ENCODE measurements at regions not wholly inside any gene's neighbourhood (a gene's known extent, or its start where the extent isn't known, plus 50 kb on each side); places are given as distances from the start of the nearest gene placed in this dataset.

DNA sequence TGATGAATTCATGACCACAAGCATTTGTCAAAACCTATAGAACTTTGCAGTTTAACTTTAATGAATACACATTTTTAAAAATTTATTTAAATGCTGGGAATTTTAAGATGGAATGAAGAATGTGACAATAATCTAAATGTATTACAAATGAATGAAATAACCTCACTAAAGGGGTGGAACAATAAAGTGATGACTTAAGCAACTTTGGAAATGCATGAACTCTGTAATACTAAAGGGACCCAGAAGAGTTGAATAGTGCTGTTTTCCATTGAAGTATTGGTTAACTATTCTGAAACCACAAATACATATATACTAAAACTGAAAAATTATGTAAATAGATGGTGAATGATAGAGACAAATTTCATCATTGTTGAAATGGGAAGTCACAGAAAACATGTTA lies 1395.1 kb downstream of the NCAM2 start:
- no peaks in the 10 kb centered on the region for H3K27me3 ChIP-seq (ENCODE audit: control insufficient read depth, insufficient read depth, low read length, poor library complexity, severe bottlenecking)
- H3K27ac ChIP-seq (ENCODE audit: insufficient read depth, low read depth, low read length, poor library complexity, severe bottlenecking) = no peak overlapping the region
- H3K36me3 ChIP-seq (ENCODE audit: control insufficient read depth, insufficient read depth, low read length) = no peaks in the 10 kb centered on the region
- H3K4me1 ChIP-seq (ENCODE audit: control insufficient read depth, insufficient read depth, low read length) = no peaks in the 10 kb centered on the region
- no peaks in the 10 kb centered on the region for H3K9me3 ChIP-seq (ENCODE audit: control insufficient read depth, low read length)
- no peak overlapping the region for H3K4me3 ChIP-seq (ENCODE audit: insufficient read depth, low read depth, low read length)

DNA sequence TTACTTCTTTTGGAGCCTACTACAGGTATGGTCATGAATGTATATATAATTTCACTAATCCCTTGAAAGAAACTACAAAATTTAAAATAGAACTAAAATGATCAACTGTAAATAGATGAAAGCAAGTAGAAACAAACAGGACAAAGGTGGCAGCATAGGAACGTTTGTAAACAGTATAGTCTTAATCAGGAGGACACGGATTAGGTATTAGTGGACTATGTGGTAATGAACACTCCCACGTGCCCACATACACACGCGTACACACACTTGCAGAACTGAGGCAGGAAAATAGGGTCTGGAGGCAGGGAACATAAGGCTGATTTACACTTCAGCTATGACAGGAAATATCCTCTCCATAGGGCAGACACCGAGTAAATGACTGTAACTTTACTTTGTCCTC lies 1397.8 kb downstream of the NCAM2 start:
- H3K9me3 ChIP-seq (ENCODE audit: control insufficient read depth, low read length) = no peaks in the 10 kb centered on the region
- H3K4me1 ChIP-seq (ENCODE audit: control insufficient read depth, insufficient read depth, low read length) = no peaks in the 10 kb centered on the region
- no peak overlapping the region for H3K27ac ChIP-seq (ENCODE audit: insufficient read depth, low read depth, low read length, poor library complexity, severe bottlenecking)
- no peak overlapping the region for H3K4me3 ChIP-seq (ENCODE audit: insufficient read depth, low read depth, low read length)
- H3K36me3 ChIP-seq (ENCODE audit: control insufficient read depth, insufficient read depth, low read length) = no peaks in the 10 kb centered on the region
- no peaks in the 10 kb centered on the region for H3K27me3 ChIP-seq (ENCODE audit: control insufficient read depth, insufficient read depth, low read length, poor library complexity, severe bottlenecking)
- WGBS, 2 experiments = 96 to 100% methylated on average over 6 of the region's 6 CpGs

DNA sequence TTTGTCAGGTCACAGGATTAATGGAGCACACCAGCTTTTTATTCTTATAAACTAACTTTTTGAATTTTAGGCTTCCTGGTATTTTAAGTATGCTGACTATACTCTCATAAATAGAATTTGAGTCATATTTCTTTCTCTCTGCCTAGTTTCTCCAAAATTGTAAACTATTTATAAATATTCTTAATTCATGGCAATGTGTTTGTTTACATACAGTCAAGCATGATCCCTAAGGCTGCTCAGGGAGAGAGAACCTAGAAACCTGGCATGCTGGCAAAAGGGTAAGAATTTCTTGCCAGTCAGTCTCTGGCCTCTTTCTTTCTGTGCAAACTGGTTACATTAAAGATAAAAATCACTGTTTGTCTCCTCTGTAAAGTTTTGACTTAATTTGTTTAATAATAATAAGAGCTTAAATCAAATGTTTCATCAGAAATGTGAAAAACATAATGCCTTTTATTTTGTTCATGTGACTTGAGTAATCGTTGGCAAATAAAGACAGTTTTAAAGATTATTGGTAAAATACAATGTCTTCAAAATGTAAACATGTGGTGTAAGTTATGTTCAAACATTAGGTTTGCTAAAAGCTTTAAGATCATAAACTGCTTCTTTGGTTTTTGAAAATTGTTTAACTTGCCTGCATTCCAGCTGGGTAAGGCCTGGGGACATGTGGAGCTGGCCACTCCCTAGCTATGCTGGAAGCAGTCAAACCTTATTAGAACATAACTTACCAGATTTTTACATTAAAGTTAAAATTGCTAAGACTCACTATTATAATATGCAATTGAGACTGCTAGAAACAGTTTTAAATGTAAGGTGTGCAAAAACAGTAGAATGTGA lies 1401.7 kb downstream of the NCAM2 start:
- 95 to 100% methylated on average over 1 of the region's 1 CpG for WGBS, 2 experiments

DNA sequence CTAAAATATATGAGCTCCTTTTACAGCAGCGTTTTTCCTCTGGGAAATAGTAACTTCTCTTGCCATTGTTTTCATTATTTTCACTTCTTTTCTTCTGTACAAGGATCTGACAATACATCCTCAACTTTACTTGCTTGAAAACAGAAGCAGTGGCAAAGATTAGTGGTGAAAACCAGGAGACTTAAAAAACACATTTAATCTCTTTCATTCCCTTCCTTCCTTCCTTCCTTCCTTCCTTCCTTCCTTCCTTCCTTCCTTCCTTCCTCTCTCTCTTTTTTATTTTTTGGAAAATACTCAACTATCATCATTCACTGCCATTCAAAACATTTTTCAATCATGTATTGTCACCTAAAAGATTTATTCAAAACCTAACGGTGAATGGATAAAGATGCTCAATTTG lies 1411.4 kb downstream of the NCAM2 start:
- Histone ChIP-seq H3K27ac (ENCODE audit: insufficient read depth, low read depth, low read length, poor library complexity, severe bottlenecking) (no peak overlapping the region), H3K4me3 (ENCODE audit: insufficient read depth, low read depth, low read length) (no peak overlapping the region), H3K4me1 (ENCODE audit: control insufficient read depth, insufficient read depth, low read length) (no peaks in the 10 kb centered on the region), H3K36me3 (ENCODE audit: control insufficient read depth, insufficient read depth, low read length) (no peaks in the 10 kb centered on the region), H3K27me3 (ENCODE audit: control insufficient read depth, insufficient read depth, low read length, poor library complexity, severe bottlenecking) (no peaks in the 10 kb centered on the region), H3K9me3 (ENCODE audit: control insufficient read depth, low read length) (no peaks in the 10 kb centered on the region)
- 61 to 91% methylated on average over 1 to 2 of the region's 2 CpGs for WGBS, 2 experiments

More for the DNA sequence above, 1401.7 kb downstream of the NCAM2 start:
- H3K4me3 ChIP-seq (ENCODE audit: insufficient read depth, low read depth, low read length) = no peak overlapping the region
- H3K9me3 ChIP-seq (ENCODE audit: control insufficient read depth, low read length) = no peaks in the 10 kb centered on the region
- no peaks in the 10 kb centered on the region for H3K36me3 ChIP-seq (ENCODE audit: control insufficient read depth, insufficient read depth, low read length)
- H3K4me1 ChIP-seq (ENCODE audit: control insufficient read depth, insufficient read depth, low read length) = no peaks in the 10 kb centered on the region
- no peaks in the 10 kb centered on the region for H3K27me3 ChIP-seq (ENCODE audit: control insufficient read depth, insufficient read depth, low read length, poor library complexity, severe bottlenecking)
- H3K27ac ChIP-seq (ENCODE audit: insufficient read depth, low read depth, low read length, poor library complexity, severe bottlenecking) = no peak overlapping the region

DNA sequence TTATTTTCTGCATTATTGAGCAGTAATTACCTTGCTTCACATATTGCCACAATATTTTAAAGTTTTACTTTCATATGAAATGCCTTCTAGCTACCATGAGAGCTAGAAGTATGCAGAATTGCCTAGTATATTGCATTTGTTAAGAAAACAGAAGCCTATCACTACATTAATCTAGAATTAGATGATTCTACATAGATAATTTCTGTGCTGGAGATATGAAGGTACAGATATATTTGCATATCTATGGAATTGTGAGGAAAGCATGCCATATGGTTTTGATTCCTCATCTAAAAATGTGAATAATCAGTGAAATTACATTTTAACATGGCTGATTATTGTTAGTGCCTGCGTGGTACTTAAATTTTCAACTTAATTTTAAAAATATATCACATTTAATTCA lies 1418.3 kb downstream of the NCAM2 start:
- no CpG with 5 or more reads among the region's 1 CpG for WGBS, 2 experiments
- H3K9me3 ChIP-seq (ENCODE audit: control insufficient read depth, low read length) = no peaks in the 10 kb centered on the region
- no peaks in the 10 kb centered on the region for H3K36me3 ChIP-seq (ENCODE audit: control insufficient read depth, insufficient read depth, low read length)
- H3K27me3 ChIP-seq (ENCODE audit: control insufficient read depth, insufficient read depth, low read length, poor library complexity, severe bottlenecking) = no peaks in the 10 kb centered on the region
- no peaks in the 10 kb centered on the region for H3K4me1 ChIP-seq (ENCODE audit: control insufficient read depth, insufficient read depth, low read length)
- H3K4me3 ChIP-seq (ENCODE audit: insufficient read depth, low read depth, low read length) = no peak overlapping the region
- no peak overlapping the region for H3K27ac ChIP-seq (ENCODE audit: insufficient read depth, low read depth, low read length, poor library complexity, severe bottlenecking)

DNA sequence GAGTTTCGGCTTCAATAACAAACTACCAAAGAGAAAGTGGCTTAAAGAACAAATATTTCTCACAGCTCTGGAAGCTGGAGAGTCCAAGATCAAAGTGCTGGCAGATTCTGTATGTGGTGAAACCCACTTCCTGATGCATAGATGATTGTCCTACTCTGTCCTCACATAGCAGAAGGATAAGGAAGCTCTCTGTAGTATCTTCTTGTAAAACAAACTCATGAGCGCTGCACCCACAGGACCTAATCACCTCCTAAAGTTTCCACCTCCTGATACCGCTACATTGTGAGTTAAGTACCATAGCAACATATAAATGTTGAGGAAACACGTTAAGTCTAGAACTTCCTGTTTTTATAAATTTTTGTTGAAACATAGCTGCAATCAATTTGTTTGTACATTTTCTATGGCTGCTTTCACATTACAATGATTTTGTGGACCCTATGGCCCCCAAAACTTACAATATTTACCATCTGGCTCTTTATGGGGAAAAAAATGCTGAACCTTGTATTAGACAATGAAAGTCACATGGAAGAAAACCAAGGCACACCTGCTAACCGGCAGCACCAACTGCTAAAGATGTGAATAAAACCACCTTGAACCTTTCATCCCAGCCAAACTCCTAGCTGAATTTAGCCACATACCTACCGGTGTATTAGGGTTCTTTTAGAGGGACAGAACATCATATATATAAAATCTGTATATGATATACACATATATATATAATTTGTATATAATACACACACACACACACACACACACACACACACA lies 1423.4 kb downstream of the NCAM2 start:
- Histone ChIP-seq H3K36me3 (ENCODE audit: control insufficient read depth, insufficient read depth, low read length) (no peaks in the 10 kb centered on the region), H3K27ac (ENCODE audit: insufficient read depth, low read depth, low read length, poor library complexity, severe bottlenecking) (no peak overlapping the region), H3K4me1 (ENCODE audit: control insufficient read depth, insufficient read depth, low read length) (no peaks in the 10 kb centered on the region), H3K9me3 (ENCODE audit: control insufficient read depth, low read length) (no peaks in the 10 kb centered on the region), H3K27me3 (ENCODE audit: control insufficient read depth, insufficient read depth, low read length, poor library complexity, severe bottlenecking) (no peaks in the 10 kb centered on the region), H3K4me3 (ENCODE audit: insufficient read depth, low read depth, low read length) (no peak overlapping the region)
- 90 to 93% methylated on average over 5 of the region's 6 CpGs for WGBS, 2 experiments

DNA sequence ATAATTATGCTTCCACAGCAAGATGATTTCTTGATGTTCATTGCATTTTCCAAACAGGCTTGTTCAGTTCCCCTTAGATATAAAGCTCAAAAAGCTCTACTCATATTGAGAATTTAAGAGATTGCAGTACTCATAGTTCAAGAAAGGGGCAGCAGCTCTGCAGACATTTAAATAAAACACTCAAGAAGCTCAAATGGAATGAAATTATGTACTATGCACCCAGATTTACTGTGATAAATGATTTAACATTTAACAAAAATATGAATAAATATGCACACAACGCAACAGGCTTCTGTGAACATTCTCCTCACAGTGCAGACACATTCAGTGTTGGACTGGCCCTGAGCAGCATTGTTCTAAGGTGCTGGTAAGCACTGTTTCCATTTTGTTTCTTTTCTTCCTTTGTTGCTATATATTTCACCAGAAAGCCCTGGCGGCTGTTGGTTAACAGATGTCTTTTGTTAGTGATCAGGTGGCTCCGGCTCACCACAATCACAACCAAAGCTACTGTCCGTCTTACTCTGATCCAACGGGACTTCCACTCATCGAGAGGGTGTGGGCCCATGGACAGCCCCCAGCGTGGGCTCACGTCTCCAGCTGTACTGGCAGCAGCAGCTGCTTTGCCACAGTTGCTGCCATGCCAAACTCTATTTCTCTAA lies 1440.3 kb downstream of the NCAM2 start:
- no peaks in the 10 kb centered on the region for H3K4me1 ChIP-seq (ENCODE audit: control insufficient read depth, insufficient read depth, low read length)
- no peaks in the 10 kb centered on the region for H3K27me3 ChIP-seq (ENCODE audit: control insufficient read depth, insufficient read depth, low read length, poor library complexity, severe bottlenecking)
- no peak overlapping the region for H3K27ac ChIP-seq (ENCODE audit: insufficient read depth, low read depth, low read length, poor library complexity, severe bottlenecking)
- 95 to 96% methylated on average over 8 of the region's 8 CpGs for WGBS, 2 experiments
- no peak overlapping the region for H3K4me3 ChIP-seq (ENCODE audit: insufficient read depth, low read depth, low read length)
- no peaks in the 10 kb centered on the region for H3K36me3 ChIP-seq (ENCODE audit: control insufficient read depth, insufficient read depth, low read length)
- H3K9me3 ChIP-seq (ENCODE audit: control insufficient read depth, low read length) = no peaks in the 10 kb centered on the region

DNA sequence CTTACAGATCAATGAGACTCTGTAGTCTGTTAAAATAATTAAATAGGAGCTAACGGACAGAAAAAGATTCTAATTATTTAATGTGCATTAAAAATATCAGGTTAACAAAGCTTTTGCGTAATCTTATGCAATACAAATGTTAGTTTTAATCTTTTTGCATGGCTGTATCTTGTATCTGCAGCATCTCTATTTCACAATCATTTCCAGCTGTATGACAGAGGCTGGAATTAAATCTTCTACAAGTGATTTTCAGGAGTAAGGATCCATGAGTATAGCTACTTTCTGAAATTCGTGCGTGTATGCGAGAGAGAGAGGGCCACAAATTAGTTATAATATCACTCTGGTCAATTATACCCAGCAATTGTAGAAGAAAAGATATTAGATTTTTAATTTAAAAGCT lies 1446.8 kb downstream of the NCAM2 start:
- H3K27ac ChIP-seq (ENCODE audit: insufficient read depth, low read depth, low read length, poor library complexity, severe bottlenecking) = no peak overlapping the region
- WGBS, 2 experiments = 95% methylated on average over 4 of the region's 5 CpGs; no CpG with 5 or more reads in 1 of the 2 experiments
- no peaks in the 10 kb centered on the region for H3K27me3 ChIP-seq (ENCODE audit: control insufficient read depth, insufficient read depth, low read length, poor library complexity, severe bottlenecking)
- no peaks in the 10 kb centered on the region for H3K36me3 ChIP-seq (ENCODE audit: control insufficient read depth, insufficient read depth, low read length)
- H3K4me1 ChIP-seq (ENCODE audit: control insufficient read depth, insufficient read depth, low read length) = no peaks in the 10 kb centered on the region
- H3K4me3 ChIP-seq (ENCODE audit: insufficient read depth, low read depth, low read length) = no peak overlapping the region
- no peaks in the 10 kb centered on the region for H3K9me3 ChIP-seq (ENCODE audit: control insufficient read depth, low read length)

DNA sequence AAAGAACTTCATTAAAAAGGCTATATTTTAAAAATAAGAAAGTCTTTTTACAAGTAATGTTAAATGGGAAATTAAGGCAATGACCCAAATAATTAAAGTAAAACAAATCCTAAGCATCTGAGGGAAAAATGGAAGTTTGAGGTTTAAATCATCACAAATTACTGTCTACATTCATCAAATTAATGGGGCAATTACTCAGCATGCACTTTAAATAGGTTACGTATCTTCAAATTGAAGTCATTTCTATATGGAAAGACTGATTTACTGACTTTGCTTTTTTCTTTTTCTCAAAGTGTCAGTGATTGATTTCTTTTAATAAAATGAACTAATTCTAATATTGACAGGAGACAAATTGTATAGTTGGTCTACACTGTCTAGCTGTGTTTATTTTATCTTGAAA lies 1452.3 kb downstream of the NCAM2 start:
- Histone ChIP-seq H3K27ac (ENCODE audit: insufficient read depth, low read depth, low read length, poor library complexity, severe bottlenecking) (no peak overlapping the region), H3K36me3 (ENCODE audit: control insufficient read depth, insufficient read depth, low read length) (no peaks in the 10 kb centered on the region), H3K27me3 (ENCODE audit: control insufficient read depth, insufficient read depth, low read length, poor library complexity, severe bottlenecking) (no peaks in the 10 kb centered on the region), H3K9me3 (ENCODE audit: control insufficient read depth, low read length) (no peaks in the 10 kb centered on the region), H3K4me1 (ENCODE audit: control insufficient read depth, insufficient read depth, low read length) (no peaks in the 10 kb centered on the region), H3K4me3 (ENCODE audit: insufficient read depth, low read depth, low read length) (no peak overlapping the region)
- 100% methylated on average over 1 of the region's 1 CpG; no CpG with 5 or more reads in 1 of the 2 experiments for WGBS, 2 experiments

DNA sequence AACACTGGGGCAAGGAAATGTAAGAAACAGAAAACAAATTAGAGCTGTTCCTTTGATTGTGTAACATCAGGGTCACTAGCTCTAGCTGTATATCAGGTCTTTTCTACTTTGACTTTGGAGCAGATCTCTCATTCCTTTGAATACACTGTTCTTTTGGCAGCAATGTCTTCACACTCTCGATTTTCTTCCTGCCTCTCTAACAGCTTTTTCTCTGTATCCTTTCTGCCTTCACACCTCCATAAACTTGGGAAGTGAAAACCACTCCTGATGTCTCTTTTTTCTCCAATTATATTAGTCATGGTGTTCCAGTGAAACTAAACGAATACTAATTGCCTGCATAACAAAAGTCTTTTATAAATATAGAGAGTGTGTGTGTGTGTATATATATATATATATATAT lies 1458.0 kb downstream of the NCAM2 start:
- Histone ChIP-seq H3K9me3 (ENCODE audit: control insufficient read depth, low read length) (no peaks in the 10 kb centered on the region), H3K4me3 (ENCODE audit: insufficient read depth, low read depth, low read length) (no peak overlapping the region), H3K27ac (ENCODE audit: insufficient read depth, low read depth, low read length, poor library complexity, severe bottlenecking) (no peak overlapping the region), H3K4me1 (ENCODE audit: control insufficient read depth, insufficient read depth, low read length) (no peaks in the 10 kb centered on the region), H3K27me3 (ENCODE audit: control insufficient read depth, insufficient read depth, low read length, poor library complexity, severe bottlenecking) (no peaks in the 10 kb centered on the region), H3K36me3 (ENCODE audit: control insufficient read depth, insufficient read depth, low read length) (no peaks in the 10 kb centered on the region)
- 77 to 81% methylated on average over 1 of the region's 2 CpGs for WGBS, 2 experiments

Measured in ectodermal cell (in vitro differentiated cells).